PC-3 (cell line): ENCODE measurements at regions not wholly inside any gene's neighbourhood (a gene's known extent, or its start where the extent isn't known, plus 50 kb on each side); places are given as distances from the start of the nearest gene placed in this dataset.

Experiments used
- EZH2 ChIP-seq: fragments of 300-600 bp; sonication (generic); IDR thresholded peaks from one replicate; pipeline ENCODE4 v1.6.1; 2017; ENCODE audit warnings: antibody characterized with exemption, mild to moderate bottlenecking, low read length; ENCODE audit not compliant: unreplicated experiment
- TF ChIP-seq, protein P1 (sequence below): fragments of 300-600 bp; sonication (generic); conservative IDR thresholded peaks from 2 replicates; pipeline ENCODE4 v1.5.1; 2017; ENCODE audit warnings: antibody characterized with exemption, low read depth, mild to moderate bottlenecking, low read length

DNA sequence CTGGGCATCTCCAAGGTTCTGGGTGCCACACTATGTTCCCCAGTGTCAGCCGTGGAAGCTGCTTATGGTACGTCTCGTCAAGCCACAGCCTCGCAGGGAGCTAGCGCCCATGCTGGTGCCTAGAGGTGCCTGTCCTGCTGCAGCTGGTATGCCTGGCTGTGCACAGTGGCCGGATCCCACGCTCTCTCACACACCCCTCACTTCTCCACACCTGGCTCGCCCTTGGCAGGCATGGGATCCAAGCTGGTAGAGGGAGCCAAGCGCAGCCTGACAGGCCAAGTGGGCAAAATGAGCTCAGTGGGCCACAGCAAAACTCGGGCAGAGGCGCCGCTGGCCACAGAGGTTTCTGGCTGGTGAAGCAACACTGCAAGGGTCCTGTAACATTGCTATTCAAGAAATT lies 156.1 kb upstream of the RBMS1 start:
- no peak for TF ChIP-seq EZH2
- TF ChIP-seq, protein P1, sequence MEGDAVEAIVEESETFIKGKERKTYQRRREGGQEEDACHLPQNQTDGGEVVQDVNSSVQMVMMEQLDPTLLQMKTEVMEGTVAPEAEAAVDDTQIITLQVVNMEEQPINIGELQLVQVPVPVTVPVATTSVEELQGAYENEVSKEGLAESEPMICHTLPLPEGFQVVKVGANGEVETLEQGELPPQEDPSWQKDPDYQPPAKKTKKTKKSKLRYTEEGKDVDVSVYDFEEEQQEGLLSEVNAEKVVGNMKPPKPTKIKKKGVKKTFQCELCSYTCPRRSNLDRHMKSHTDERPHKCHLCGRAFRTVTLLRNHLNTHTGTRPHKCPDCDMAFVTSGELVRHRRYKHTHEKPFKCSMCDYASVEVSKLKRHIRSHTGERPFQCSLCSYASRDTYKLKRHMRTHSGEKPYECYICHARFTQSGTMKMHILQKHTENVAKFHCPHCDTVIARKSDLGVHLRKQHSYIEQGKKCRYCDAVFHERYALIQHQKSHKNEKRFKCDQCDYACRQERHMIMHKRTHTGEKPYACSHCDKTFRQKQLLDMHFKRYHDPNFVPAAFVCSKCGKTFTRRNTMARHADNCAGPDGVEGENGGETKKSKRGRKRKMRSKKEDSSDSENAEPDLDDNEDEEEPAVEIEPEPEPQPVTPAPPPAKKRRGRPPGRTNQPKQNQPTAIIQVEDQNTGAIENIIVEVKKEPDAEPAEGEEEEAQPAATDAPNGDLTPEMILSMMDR = no peak
